Fibroblast of the aortic adventitia (primary cell): ENCODE measurements at regions not wholly inside any gene's neighbourhood (a gene's known extent, or its start where the extent isn't known, plus 50 kb on each side); places are given as distances from the start of the nearest gene placed in this dataset.

Source experiments
- DNase-seq: peaks from one replicate; pipeline ENCODE4 v3.0.0-alpha.2; 2010; ENCODE audit warnings: low read depth
- H3K4me3 ChIP-seq: 2 replicates; pipeline ENCODE4 v1.5.1; 2011; ENCODE audit warnings: low read depth, mild to moderate bottlenecking, control low read depth, low read length, moderate library complexity
- CTCF ChIP-seq: IDR thresholded peaks from 2 replicates; pipeline ENCODE4 v1.5.1; 2011; ENCODE audit warnings: mild to moderate bottlenecking, low read length, control low read depth, inconsistent platforms; ENCODE audit not compliant: insufficient read depth

DNA sequence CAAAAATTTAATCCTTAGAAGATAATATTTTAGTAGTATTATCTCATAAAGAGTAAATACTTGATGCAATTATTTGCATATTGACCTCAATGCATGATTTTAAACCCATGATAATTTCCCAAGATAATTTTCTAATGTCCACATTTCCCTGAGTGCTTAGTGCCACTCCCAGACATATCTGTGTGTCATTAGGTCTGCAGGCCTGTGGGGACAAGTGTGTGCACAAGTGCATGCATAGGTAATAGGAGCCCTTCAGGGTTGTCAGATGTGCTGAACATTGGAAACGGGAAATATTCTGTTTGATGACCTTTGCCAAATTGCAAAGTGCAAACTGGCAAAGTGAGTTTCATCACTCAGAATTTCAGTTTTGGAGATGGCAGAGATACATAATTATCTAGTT lies 369.9 kb downstream of the KLF5 start:
- DNase-seq = no peak
- H3K4me3 ChIP-seq = no peak overlapping the region
- no peak for TF ChIP-seq CTCF

DNA sequence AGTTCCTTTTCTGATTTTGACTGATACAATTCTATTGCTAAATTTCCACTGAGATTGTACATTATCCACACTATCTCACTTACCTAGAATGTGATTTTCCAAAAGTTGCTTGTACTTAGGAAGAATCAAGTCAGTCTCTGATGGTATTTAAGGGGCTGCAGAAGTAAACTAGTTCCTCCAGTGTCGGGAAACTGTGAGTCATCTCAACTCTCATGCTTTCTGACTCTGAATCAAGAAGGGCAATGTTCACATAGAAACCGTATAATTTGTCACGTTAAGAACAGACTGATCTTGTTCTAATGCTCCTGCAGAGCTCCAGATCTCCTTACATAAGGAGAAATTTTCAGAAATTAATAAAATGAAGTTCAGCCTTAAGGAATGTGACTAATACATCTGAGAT lies 369.3 kb downstream of the KLF5 start:
- no peak overlapping the region for H3K4me3 ChIP-seq
- peak; percentile 78 for DNase-seq
- no peak for TF ChIP-seq CTCF

- no peak for TF ChIP-seq CTCF
- no peak overlapping the region for H3K4me3 ChIP-seq
- DNase-seq = no peak
Observed at GRCh38 chr13:73422973-73423372, 364.2 kb downstream of the KLF5 start.

- DNase-seq = peak; percentile 50
- TF ChIP-seq CTCF = no peak
- no peak overlapping the region for H3K4me3 ChIP-seq
Observed at GRCh38 chr13:73421310-73421912, 362.6 kb downstream of the KLF5 start.

DNA sequence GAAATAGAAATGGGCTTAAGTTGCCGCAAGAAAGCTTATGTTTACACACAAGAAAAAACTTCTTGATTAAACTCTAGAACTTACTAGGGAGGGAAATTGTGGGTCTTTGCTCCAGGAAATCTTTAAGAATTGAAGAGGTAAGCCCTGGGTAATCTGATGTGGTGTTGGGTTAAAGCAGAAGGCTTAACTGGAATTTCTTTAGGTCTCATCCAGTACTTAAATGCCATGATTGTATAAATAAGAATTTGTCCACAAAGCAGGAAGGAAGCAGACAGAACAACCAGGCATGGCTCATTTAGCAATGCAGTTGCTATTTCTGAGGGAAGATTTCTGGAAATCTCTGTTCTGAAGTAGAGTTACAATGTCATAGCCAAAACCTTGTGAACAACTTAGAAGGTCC lies 360.4 kb downstream of the KLF5 start:
- no peak overlapping the region for H3K4me3 ChIP-seq
- TF ChIP-seq CTCF = no peak
- DNase-seq = no peak

- no peak for TF ChIP-seq CTCF
- DNase-seq = no peak
- no peak overlapping the region for H3K4me3 ChIP-seq
Observed at GRCh38 chr13:73417012-73417615, 358.3 kb downstream of the KLF5 start.

GRCh38 chr13:73416093-73416492 lies 357.3 kb downstream of the KLF5 start:
- TF ChIP-seq CTCF = no peak
- no peak for DNase-seq
- H3K4me3 ChIP-seq = no peak overlapping the region
